Loucy (cell line): ENCODE measurements at regions not wholly inside any gene's neighbourhood (a gene's known extent, or its start where the extent isn't known, plus 50 kb on each side); places are given as distances from the start of the nearest gene placed in this dataset.

Experiments used
- EZH2phosphoT487 ChIP-seq: fragments of 200-600 bp; IDR thresholded peaks from 2 replicates; pipeline ENCODE4 v1.6.1; 2018; ENCODE audit warnings: antibody characterized with exemption, mild to moderate bottlenecking, moderate library complexity, borderline replicate concordance
- TF ChIP-seq, protein P1 (sequence below): fragments of 200-600 bp; sonication (generic); conservative IDR thresholded peaks from 2 replicates; pipeline ENCODE4 v1.5.1; 2014; ENCODE audit warnings: mild to moderate bottlenecking, antibody characterized with exemption, low read length

DNA sequence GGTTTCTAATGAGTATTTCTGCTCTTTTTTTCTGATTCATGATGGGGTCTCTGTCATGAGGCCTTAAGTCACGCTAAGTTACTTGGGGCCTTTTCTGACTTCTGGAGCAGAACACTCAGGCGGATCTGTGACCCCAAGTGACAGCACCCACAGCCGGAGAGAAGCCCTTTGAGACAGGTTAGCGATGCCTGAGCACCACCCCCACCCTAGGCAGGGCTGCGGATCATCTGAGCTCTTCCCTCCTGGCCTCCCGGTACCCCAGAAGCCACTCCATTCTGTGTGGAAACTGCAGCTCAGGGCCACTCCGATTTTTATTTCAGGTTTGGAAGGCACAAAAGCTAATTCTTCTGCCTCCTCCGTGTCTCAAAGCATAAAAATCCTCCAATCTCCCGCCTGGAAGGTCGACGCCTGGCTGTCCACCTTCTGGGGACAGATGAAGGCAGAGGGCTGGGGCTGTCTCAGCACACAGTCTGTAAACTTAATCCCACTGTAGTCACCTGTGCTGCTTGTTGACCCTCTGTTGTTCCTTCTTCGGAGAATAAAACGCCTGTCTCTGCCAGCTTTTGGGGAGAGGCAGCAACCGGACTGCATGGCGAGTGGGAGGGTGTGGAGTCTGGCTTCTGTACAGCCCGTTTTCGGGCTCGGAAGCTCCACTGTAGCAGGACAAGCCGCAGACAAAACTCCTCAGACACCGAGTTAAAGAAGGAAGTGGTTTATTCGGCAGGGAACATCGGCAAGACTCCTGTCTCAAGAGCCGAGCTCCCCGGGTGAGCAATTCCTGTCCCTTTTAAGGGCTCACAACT, 88.8 kb downstream of the SPRY4 start:
- TF ChIP-seq EZH2phosphoT487 = no peak
- TF ChIP-seq, protein P1, sequence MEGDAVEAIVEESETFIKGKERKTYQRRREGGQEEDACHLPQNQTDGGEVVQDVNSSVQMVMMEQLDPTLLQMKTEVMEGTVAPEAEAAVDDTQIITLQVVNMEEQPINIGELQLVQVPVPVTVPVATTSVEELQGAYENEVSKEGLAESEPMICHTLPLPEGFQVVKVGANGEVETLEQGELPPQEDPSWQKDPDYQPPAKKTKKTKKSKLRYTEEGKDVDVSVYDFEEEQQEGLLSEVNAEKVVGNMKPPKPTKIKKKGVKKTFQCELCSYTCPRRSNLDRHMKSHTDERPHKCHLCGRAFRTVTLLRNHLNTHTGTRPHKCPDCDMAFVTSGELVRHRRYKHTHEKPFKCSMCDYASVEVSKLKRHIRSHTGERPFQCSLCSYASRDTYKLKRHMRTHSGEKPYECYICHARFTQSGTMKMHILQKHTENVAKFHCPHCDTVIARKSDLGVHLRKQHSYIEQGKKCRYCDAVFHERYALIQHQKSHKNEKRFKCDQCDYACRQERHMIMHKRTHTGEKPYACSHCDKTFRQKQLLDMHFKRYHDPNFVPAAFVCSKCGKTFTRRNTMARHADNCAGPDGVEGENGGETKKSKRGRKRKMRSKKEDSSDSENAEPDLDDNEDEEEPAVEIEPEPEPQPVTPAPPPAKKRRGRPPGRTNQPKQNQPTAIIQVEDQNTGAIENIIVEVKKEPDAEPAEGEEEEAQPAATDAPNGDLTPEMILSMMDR = no peak
